Ascending aorta (tissue), 2 donors: ENCODE measurements at regions not wholly inside any gene's neighbourhood (a gene's known extent, or its start where the extent isn't known, plus 50 kb on each side); places are given as distances from the start of the nearest gene placed in this dataset.

Experiments used
- DNase-seq, 2 donors: peaks; one replicate each; pipeline ENCODE4 v3.0.0-alpha.2; 2019; ENCODE audit warnings: low spot score in 2 of 2
- H3K27ac ChIP-seq, 2 donors: fragments of 200-600 bp; sonication (generic); one replicate each; pipeline ENCODE4 v1.5.1; 2016 to 2017; ENCODE audit warnings: mild to moderate bottlenecking in 1 of 2
- H3K27me3 ChIP-seq: fragments of 200-600 bp; sonication (generic); one replicate; pipeline ENCODE4 v1.5.1; 2017
- H3K36me3 ChIP-seq, 2 donors: fragments of 200-600 bp; sonication (generic); one replicate each; pipeline ENCODE4 v1.5.1; 2016
- H3K4me1 ChIP-seq, 2 donors: fragments of 200-600 bp; sonication (generic); one replicate each; pipeline ENCODE4 v1.5.1; 2016 to 2017; ENCODE audit warnings: mild to moderate bottlenecking in 1 of 2
- H3K4me3 ChIP-seq, 2 donors: fragments of 200-600 bp; sonication (generic); one replicate each; pipeline ENCODE4 v1.5.1; 2016 to 2017; ENCODE audit warnings: mild to moderate bottlenecking in 1 of 2
- H3K9me3 ChIP-seq, 2 donors: fragments of 200-600 bp; sonication (generic); one replicate each; pipeline ENCODE4 v1.5.1; 2016
- intact Hi-C: fragments of 100-400 bp; cut with DNase I; formaldehyde crosslinking; loops from one replicate; pipeline ENCODE4 v1.15.1; 2023
- TF ChIP-seq, protein P1 (sequence below), 3 experiments: fragments of 200-600 bp in 2 of 3; fragments of 450-650 bp in 1 of 3; sonication (generic) in 2 of 3; IDR thresholded peaks; one replicate each; pipeline ENCODE4 v1.5.1; 2016 to 2019; ENCODE audit warnings: antibody characterized with exemption in 3 of 3, mild to moderate bottlenecking in 1 of 3, moderate library complexity in 1 of 3

DNA sequence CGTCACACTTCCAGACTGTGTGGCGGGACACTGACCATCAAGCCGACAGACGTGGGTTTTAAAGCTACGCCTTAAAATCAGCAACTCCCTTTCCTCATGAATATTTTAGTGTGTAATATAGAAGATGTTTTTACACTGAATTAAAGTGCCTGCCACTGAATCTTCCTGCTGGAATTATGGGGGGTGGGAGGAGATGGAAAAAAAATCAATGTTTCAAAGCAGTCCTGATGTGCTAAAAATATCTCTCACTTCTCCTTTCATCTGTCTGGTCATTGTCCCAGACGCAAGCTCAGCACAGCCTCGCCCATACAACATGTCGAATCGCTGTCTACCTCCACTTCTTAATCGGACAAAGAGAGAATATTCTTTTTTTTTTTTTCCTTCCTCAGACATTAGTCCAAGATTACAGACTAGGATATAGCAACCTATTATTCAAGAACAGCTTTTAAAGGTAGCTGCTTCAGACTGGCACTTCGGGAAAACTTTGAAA, 165.1 kb upstream of the KLF14 start:
- DNase-seq: peak in 1 of 2 donors; percentile 30
- H3K4me1 ChIP-seq: peaks cover 6 to 53% of the 10 kb centered on the region in 2 donors
- TF ChIP-seq, protein P1, sequence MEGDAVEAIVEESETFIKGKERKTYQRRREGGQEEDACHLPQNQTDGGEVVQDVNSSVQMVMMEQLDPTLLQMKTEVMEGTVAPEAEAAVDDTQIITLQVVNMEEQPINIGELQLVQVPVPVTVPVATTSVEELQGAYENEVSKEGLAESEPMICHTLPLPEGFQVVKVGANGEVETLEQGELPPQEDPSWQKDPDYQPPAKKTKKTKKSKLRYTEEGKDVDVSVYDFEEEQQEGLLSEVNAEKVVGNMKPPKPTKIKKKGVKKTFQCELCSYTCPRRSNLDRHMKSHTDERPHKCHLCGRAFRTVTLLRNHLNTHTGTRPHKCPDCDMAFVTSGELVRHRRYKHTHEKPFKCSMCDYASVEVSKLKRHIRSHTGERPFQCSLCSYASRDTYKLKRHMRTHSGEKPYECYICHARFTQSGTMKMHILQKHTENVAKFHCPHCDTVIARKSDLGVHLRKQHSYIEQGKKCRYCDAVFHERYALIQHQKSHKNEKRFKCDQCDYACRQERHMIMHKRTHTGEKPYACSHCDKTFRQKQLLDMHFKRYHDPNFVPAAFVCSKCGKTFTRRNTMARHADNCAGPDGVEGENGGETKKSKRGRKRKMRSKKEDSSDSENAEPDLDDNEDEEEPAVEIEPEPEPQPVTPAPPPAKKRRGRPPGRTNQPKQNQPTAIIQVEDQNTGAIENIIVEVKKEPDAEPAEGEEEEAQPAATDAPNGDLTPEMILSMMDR (IDR thresholded peaks at IDR 0.05): no peak
- no peaks in the 10 kb centered on the region for H3K9me3 ChIP-seq
- H3K27me3 ChIP-seq: no peaks in the 10 kb centered on the region
- intact Hi-C loops: loop anchor here (5.0 to 10.0 kb wide), 6 partner anchors 43 to 1034 kb away; partner anchors contain the start of genes MKLN1 and UBE2H
- peak overlapping the region in 1 of 2 donors; percentile 83 for H3K27ac ChIP-seq
- H3K36me3 ChIP-seq: peaks cover 15 to 36% of the 10 kb centered on the region in 2 donors
- H3K4me3 ChIP-seq: no peak overlapping the region

DNA sequence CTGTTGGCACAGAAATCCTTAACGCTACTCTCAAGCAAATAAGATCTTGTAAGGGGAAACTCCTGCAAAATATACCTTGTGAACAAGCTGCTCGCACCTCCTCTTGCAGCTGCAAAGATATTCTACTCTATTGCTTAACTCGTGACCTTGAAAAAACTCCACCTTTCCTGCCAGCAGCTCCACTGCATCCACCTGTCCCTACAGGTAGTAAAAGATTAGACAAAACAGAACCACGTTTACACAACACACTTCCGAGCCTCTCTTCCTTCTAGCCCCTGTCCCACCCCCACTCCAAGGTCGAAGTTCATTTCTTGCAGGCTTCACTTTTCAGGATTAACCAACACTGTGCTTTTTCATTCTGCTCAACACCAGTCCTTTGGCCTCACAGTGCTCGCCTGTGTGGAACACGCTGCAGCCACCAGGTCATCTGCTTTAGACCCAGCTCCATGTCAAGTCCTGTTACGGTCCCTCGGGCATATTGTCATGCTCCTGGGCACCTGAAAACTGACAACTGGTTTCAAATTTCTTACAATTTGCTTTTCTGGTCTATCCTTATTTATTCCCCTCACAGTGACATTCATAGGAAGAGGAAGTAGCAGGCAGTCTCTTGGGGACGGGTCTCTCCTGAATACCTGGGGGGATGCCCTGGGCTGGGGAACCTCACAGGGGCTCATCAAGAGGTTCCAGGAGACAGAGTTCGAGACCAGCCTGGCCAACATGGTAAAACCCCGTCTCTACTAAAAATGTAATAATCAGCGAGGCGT, 165.8 kb upstream of the KLF14 start:
- Histone ChIP-seq H3K4me3 (no peak overlapping the region), H3K36me3 (peaks cover 15 to 34% of the 10 kb centered on the region in 2 donors), H3K27me3 (no peaks in the 10 kb centered on the region), H3K27ac (peak overlapping the region; percentile 83 to 90), H3K4me1 (peaks cover 6 to 54% of the 10 kb centered on the region in 2 donors), H3K9me3 (no peaks in the 10 kb centered on the region)
- DNase-seq: peak in 1 of 2 donors; percentile 43
- TF ChIP-seq, protein P1 (IDR thresholded peaks at IDR 0.05): no peak
- intact Hi-C loops: loop anchor here (5.0 to 10.0 kb wide), 6 partner anchors 42 to 1035 kb away; partner anchors contain the start of genes MKLN1 and UBE2H

DNA sequence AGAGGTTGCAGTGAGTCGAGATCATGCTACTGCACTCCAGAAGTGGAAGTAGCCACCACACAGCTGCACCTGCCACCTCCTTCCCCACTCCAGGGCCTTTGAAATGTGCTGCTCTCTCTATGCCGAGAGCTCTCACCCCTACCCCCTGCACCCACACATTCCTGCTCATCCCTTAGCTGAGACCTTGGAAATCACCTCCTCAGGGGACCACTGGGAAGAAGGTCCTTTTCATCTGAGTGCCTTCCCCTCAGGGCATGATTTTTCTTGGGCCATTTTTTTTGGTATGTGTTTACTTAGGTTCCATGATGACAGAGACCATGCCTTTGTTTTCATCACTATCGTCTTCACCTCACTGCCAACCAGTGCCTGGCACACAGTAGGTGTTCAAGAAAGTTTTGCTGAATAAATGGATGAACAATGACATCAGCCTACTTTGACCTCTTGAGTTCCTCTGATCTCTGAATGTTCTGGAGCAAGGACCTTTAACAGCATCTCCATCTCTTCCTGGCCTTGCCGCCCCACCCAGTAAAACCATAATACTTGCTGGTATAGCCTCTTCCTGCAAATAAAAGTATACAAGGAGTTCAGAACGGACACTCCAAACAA, 166.6 kb upstream of the KLF14 start:
- DNase-seq: peak in 1 of 2 donors; percentile 56
- Histone ChIP-seq H3K36me3 (peaks cover 11 to 27% of the 10 kb centered on the region in 2 donors), H3K27me3 (no peaks in the 10 kb centered on the region), H3K4me1 (peaks cover 6 to 58% of the 10 kb centered on the region in 2 donors), H3K9me3 (no peaks in the 10 kb centered on the region), H3K27ac (peak overlapping the region; percentile 83 to 90), H3K4me3 (no peak overlapping the region)
- TF ChIP-seq, protein P1 (IDR thresholded peaks at IDR 0.05): no peak
- intact Hi-C loops: no loop called here

DNA sequence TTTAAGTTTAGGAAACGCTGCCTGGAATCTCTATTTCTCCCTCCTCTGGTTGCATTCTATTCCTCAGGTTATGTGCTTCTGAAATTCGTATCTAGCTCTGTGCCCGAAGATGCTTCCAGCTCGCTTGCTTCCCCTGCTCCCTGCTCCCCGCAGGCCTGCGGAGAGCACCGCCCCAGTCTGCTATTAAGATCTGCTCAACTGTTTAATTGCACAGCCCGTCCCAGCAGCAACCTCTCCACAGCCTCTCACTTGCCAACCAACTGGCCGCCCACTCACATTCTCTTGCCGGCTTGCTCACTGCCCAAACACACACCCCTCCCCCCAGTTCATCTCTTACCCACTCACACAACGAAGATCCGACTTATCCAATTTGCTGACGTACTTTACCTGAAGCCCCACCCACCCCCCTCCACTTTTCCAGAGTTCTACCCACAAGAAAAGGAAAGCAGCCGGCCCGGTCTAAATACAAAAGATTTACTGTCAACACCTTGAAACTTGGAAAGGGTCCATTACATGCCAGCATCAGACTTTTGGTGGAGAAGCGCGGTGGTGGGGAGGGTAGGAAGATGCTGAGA, 167.3 kb upstream of the KLF14 start:
- intact Hi-C loops: no loop called here
- H3K27ac ChIP-seq: peak overlapping the region; percentile 83 to 90
- H3K9me3 ChIP-seq: no peaks in the 10 kb centered on the region
- peak in 1 of 2 donors; percentile 88 for DNase-seq
- H3K4me3 ChIP-seq: no peak overlapping the region
- H3K27me3 ChIP-seq: no peaks in the 10 kb centered on the region
- TF ChIP-seq, protein P1 (IDR thresholded peaks at IDR 0.05): no peak
- peaks cover 6 to 22% of the 10 kb centered on the region in 2 donors for H3K36me3 ChIP-seq
- peaks cover 6 to 58% of the 10 kb centered on the region in 2 donors for H3K4me1 ChIP-seq

DNA sequence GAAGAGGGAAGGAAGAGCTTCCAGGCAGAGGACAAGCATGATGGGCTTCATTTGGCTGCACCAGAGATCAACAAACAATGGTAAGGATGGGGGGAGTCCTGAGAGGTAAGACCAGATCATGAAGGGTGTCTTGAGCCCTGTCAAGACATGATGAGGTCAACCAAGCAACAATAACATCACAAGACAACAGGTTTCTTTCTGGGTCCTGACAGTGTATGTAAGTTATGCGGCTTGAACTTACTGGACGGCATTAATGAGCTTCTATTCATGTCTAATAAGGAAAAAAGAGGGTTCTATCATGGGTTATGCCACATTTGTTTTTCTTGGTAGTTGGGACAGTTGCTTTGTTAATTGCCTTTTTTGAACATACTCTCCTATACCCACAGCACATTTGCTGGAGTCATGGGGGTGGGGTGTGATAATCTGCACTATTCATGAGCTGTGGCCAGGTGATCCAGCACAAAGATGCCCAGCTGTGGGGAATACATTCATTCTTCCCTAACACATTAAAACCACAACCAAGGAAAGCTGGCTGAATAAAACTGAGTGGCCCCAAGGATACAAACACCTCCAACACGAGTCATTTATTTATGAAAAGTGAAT, 168.8 kb upstream of the KLF14 start:
- Histone ChIP-seq H3K27me3 (no peaks in the 10 kb centered on the region), H3K9me3 (no peaks in the 10 kb centered on the region), H3K27ac (peak overlapping the region; percentile 83 to 90), H3K4me1 (peaks cover 6 to 50% of the 10 kb centered on the region in 2 donors), H3K36me3 (peaks cover 4 to 12% of the 10 kb centered on the region in 2 donors), H3K4me3 (no peak overlapping the region)
- TF ChIP-seq, protein P1 (IDR thresholded peaks at IDR 0.05): no peak
- intact Hi-C loops: loop anchor here (2.0 kb wide), 1 partner anchor 18 kb away; no protein-coding TSS in a partner anchor
- DNase-seq: peak in 1 of 2 donors; percentile 12
